HUES48 (cell line): ENCODE measurements at regions not wholly inside any gene's neighbourhood (a gene's known extent, or its start where the extent isn't known, plus 50 kb on each side); places are given as distances from the start of the nearest gene placed in this dataset.
A peak's percentile ranks its signal among the peaks of the same experiment; 100 is the strongest.

Experiments
- H3K27ac ChIP-seq: one replicate; pipeline ENCODE4 v1.7.0; 2013; ENCODE audit warnings: low read depth, low read length, inconsistent platforms
- H3K27me3 ChIP-seq: 2 replicates; pipeline ENCODE4 v1.6.1; 2013; ENCODE audit warnings: mild to moderate bottlenecking, low read length; ENCODE audit not compliant: control insufficient read depth, insufficient read depth
- H3K36me3 ChIP-seq: 2 replicates; pipeline ENCODE4 v1.6.1; 2013; ENCODE audit warnings: low read length; ENCODE audit not compliant: control insufficient read depth, insufficient read depth
- H3K4me1 ChIP-seq: 2 replicates; pipeline ENCODE4 v1.6.1; 2013; ENCODE audit warnings: mild to moderate bottlenecking, low read length; ENCODE audit not compliant: control insufficient read depth, insufficient read depth
- H3K4me3 ChIP-seq: 2 replicates; pipeline ENCODE4 v1.5.1; 2013; ENCODE audit warnings: mild to moderate bottlenecking, low read depth, low read length
- H3K9ac ChIP-seq: 2 replicates; pipeline ENCODE4 v1.6.1; 2013; ENCODE audit warnings: mild to moderate bottlenecking, low read depth, low read length, moderate library complexity
- H3K9me3 ChIP-seq: 2 replicates; pipeline ENCODE4 v1.6.1; 2013; ENCODE audit warnings: low read length; ENCODE audit not compliant: control insufficient read depth, insufficient read depth

- Histone ChIP-seq H3K36me3 (no peaks in the 10 kb centered on the region), H3K27me3 (no peaks in the 10 kb centered on the region), H3K9me3 (no peaks in the 10 kb centered on the region), H3K9ac (no peak overlapping the region), H3K27ac (no peak overlapping the region), H3K4me3 (no peak overlapping the region), H3K4me1 (no peaks in the 10 kb centered on the region)
Observed at GRCh38 chr13:73146707-73147106, 87.9 kb downstream of the KLF5 start.

DNA sequence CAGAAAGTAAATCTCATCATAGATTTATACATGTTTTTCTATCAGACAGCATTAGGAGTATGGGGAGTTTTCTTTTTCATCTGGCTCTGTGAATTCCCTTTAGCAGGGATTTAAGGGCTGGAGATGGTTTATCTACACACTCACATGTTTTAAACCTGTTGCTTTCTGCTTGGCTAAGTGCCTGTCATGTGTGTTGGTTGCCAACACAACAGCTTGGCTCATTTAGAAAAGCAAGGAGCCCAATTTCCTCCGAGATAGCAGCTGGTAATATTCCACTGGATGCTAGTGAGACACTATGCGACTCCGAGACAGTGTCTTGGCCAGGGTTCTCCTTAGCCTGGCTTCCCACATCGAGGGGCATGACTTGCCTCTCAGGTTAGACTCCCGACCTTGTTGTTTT lies 83.3 kb downstream of the KLF5 start:
- Histone ChIP-seq H3K27ac (no peak overlapping the region), H3K9ac (no peak overlapping the region), H3K27me3 (no peaks in the 10 kb centered on the region), H3K4me1 (peaks cover 8% of the 10 kb centered on the region), H3K9me3 (no peaks in the 10 kb centered on the region), H3K36me3 (no peaks in the 10 kb centered on the region), H3K4me3 (no peak overlapping the region)

GRCh38 chr13:73141292-73141771 lies 82.5 kb downstream of the KLF5 start:
- Histone ChIP-seq H3K27me3 (no peaks in the 10 kb centered on the region), H3K4me3 (no peak overlapping the region), H3K9ac (no peak overlapping the region), H3K9me3 (no peaks in the 10 kb centered on the region), H3K36me3 (no peaks in the 10 kb centered on the region), H3K27ac (peak overlapping the region; percentile 27), H3K4me1 (peaks cover 8% of the 10 kb centered on the region)

DNA sequence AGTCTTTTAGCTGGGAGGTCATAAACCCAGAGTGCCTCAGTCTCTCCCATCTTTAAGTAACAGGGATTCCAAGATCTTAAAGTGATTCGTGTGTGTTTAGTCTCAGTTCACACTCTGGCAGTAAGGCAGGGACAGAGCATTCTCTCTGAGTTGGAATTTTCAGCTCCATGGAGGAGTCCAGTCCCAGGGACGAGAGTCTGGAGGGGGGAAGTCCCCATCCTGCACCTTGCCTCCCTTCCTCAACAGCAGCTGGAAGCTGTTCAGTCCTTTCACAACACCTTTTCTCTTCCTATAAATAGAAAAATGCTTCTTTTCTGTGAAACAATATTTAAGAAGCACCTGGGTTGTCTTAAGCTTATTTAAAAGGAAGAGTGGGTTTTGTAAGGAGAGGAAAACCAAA lies 82.0 kb downstream of the KLF5 start:
- no peak overlapping the region for H3K9ac ChIP-seq
- H3K27ac ChIP-seq, result peak overlapping the region; percentile 27
- H3K4me1 ChIP-seq, result peaks cover 8% of the 10 kb centered on the region
- no peaks in the 10 kb centered on the region for H3K27me3 ChIP-seq
- H3K9me3 ChIP-seq, result no peaks in the 10 kb centered on the region
- no peaks in the 10 kb centered on the region for H3K36me3 ChIP-seq
- no peak overlapping the region for H3K4me3 ChIP-seq

- H3K9me3 ChIP-seq, result no peaks in the 10 kb centered on the region
- H3K4me3 ChIP-seq, result no peak overlapping the region
- H3K9ac ChIP-seq, result no peak overlapping the region
- no peaks in the 10 kb centered on the region for H3K27me3 ChIP-seq
- peaks cover 8% of the 10 kb centered on the region for H3K4me1 ChIP-seq
- H3K27ac ChIP-seq, result peak overlapping the region; percentile 3
- H3K36me3 ChIP-seq, result no peaks in the 10 kb centered on the region
Observed at GRCh38 chr13:73138638-73139491, 80.1 kb downstream of the KLF5 start.

- H3K4me3 ChIP-seq, result no peak overlapping the region
- H3K4me1 ChIP-seq, result peaks cover 8% of the 10 kb centered on the region
- no peaks in the 10 kb centered on the region for H3K27me3 ChIP-seq
- no peaks in the 10 kb centered on the region for H3K36me3 ChIP-seq
- H3K9ac ChIP-seq, result no peak overlapping the region
- H3K27ac ChIP-seq, result no peak overlapping the region
- H3K9me3 ChIP-seq, result no peaks in the 10 kb centered on the region
Observed at GRCh38 chr13:73138276-73138637, 79.5 kb downstream of the KLF5 start.

DNA sequence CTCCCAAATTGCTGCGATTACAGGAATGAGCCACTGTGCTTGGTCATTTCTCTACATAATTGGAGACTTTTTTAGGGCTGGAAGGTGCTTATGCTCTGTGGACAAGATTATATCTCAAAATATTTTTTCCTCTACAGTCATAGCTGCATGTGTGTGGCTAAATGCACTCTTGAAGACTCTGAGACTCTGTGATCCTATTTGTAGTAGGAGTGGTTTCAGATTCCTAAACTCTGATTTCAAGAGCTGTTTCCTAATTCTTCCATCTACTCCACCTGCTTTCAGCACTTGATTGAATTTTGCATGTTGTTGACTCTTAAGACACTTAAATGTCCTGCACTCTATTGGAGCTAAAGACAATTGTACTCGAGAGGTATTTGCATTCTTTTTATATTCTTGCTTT lies 78.0 kb downstream of the KLF5 start:
- Histone ChIP-seq H3K4me3 (no peak overlapping the region), H3K36me3 (no peaks in the 10 kb centered on the region), H3K27me3 (no peaks in the 10 kb centered on the region), H3K27ac (no peak overlapping the region), H3K9me3 (no peaks in the 10 kb centered on the region), H3K4me1 (peaks cover 8% of the 10 kb centered on the region), H3K9ac (no peak overlapping the region)

- no peak overlapping the region for H3K27ac ChIP-seq
Observed at GRCh38 chr13:73133531-73133930, 74.7 kb downstream of the KLF5 start.

GRCh38 chr13:73131247-73131646 lies 72.4 kb downstream of the KLF5 start:
- Histone ChIP-seq H3K9me3 (no peaks in the 10 kb centered on the region), H3K36me3 (no peaks in the 10 kb centered on the region), H3K4me3 (no peak overlapping the region), H3K27ac (no peak overlapping the region), H3K9ac (no peak overlapping the region), H3K4me1 (no peaks in the 10 kb centered on the region), H3K27me3 (no peaks in the 10 kb centered on the region)

More at GRCh38 chr13:73133531-73133930, 74.7 kb downstream of the KLF5 start:
- Histone ChIP-seq H3K9me3 (no peaks in the 10 kb centered on the region), H3K36me3 (no peaks in the 10 kb centered on the region), H3K9ac (no peak overlapping the region), H3K4me1 (no peaks in the 10 kb centered on the region), H3K4me3 (no peak overlapping the region), H3K27me3 (no peaks in the 10 kb centered on the region)

GRCh38 chr13:73129023-73129422 lies 70.2 kb downstream of the KLF5 start:
- Histone ChIP-seq H3K4me1 (no peaks in the 10 kb centered on the region), H3K36me3 (no peaks in the 10 kb centered on the region), H3K27ac (no peak overlapping the region), H3K27me3 (no peaks in the 10 kb centered on the region), H3K9ac (no peak overlapping the region), H3K9me3 (no peaks in the 10 kb centered on the region), H3K4me3 (no peak overlapping the region)
